ENCODE measurements at regions not wholly inside any gene's neighbourhood (a gene's known extent, or its start where the extent isn't known, plus 50 kb on each side); places are given as distances from the start of the nearest gene placed in this dataset.

- Histone ChIP-seq H3K27ac (ENCODE audit: insufficient read length, low read depth, low read length) (no peak overlapping the region), H2BK12ac (ENCODE audit: insufficient read length, low read depth, low read length) (no peak overlapping the region), H3K56ac (ENCODE audit: insufficient read length, low read depth, low read length) (no peak overlapping the region), H3K27me3 (ENCODE audit: insufficient read depth, low read length) (no peaks in the 10 kb centered on the region), H2BK120ac (ENCODE audit: low read depth, low read length, poor library complexity, severe bottlenecking) (no peak overlapping the region), H3K79me2 (ENCODE audit: insufficient read depth, low read length) (no peaks in the 10 kb centered on the region), H2BK20ac (ENCODE audit: low read depth, low read length, poor library complexity, severe bottlenecking) (no peak overlapping the region), H3K4me2 (ENCODE audit: insufficient read depth, insufficient read length, low read length) (no peak overlapping the region), H3K14ac (ENCODE audit: insufficient read depth, low read length) (no peak overlapping the region), H3T11ph (ENCODE audit: low read length) (no peak overlapping the region), H2AFZ (ENCODE audit: low read length) (no peak overlapping the region), H3K4ac (ENCODE audit: low read depth, low read length) (no peak overlapping the region), H3K9ac (ENCODE audit: extremely low read depth, insufficient read length, low read length) (no peak overlapping the region), H2AK5ac (ENCODE audit: insufficient read length, low read length) (no peak overlapping the region), H3K23ac (ENCODE audit: insufficient read length, low read depth, low read length) (no peak overlapping the region), H3K79me1 (ENCODE audit: insufficient read depth, low read depth, low read length, poor library complexity, severe bottlenecking) (no peaks in the 10 kb centered on the region), H3K18ac (ENCODE audit: insufficient read length, low read depth, low read length) (no peak overlapping the region), H3K9me3 (ENCODE audit: control insufficient read depth, low read depth, low read length) (no peaks in the 10 kb centered on the region), H4K5ac (ENCODE audit: insufficient read length, low read depth, low read length) (no peak overlapping the region), H2BK15ac (ENCODE audit: low read depth, low read length) (no peak overlapping the region), H4K20me1 (ENCODE audit: control insufficient read depth, insufficient read depth, insufficient read length) (no peaks in the 10 kb centered on the region), H4K91ac (ENCODE audit: insufficient read length, low read depth, low read length) (no peak overlapping the region), H2BK5ac (ENCODE audit: insufficient read length, low read length) (no peak overlapping the region), H4K8ac (replicated peaks; ENCODE audit: insufficient read length, low read depth, low read length) (no peak overlapping the region), H3K23me2 (ENCODE audit: insufficient read length, low read depth, low read length, poor library complexity, severe bottlenecking) (no peaks in the 10 kb centered on the region), H3K4me1 (ENCODE audit: insufficient read depth, low read length) (no peaks in the 10 kb centered on the region; the same call in 1 of the 2 replicates)
- peaks cover 10% of the 10 kb centered on the region in 2 experiments; a peak in 3 of 4 replicates for H3K4me1 Mint-ChIP-seq
- no peaks in the 10 kb centered on the region for H3K27me3 Mint-ChIP-seq (ENCODE audit: low read depth)
- H3K36me3 Mint-ChIP-seq (ENCODE audit: insufficient read depth in 1 of 3, low read depth in 3 of 3) = no peaks in the 10 kb centered on the region
- no peak overlapping the region for H3K4me3 Mint-ChIP-seq
- no peaks in the 10 kb centered on the region for H3K9me3 Mint-ChIP-seq
- WGBS (ENCODE audit: extremely low coverage, insufficient read length, low lambda C conversion rate) = no CpG with 5 or more reads among the region's 1 CpG
- 0 out of 7 replicates have a peak overlapping the region, but pooled peaks of 1 of the 3 experiments have one; percentile 26 for H3K27ac Mint-ChIP-seq
- DNase-seq = peak; percentile 31
- no peak for TF ChIP-seq CTCF (conservative IDR thresholded peaks at IDR 0.05)
These were observed 230.0 kb upstream of the CNTN3 start for GRCh38 chr3:74844428-74844827.

Measured in H9 (cell line).